Lower leg skin (tissue), 4 donors: ENCODE measurements at regions not wholly inside any gene's neighbourhood (a gene's known extent, or its start where the extent isn't known, plus 50 kb on each side); places are given as distances from the start of the nearest gene placed in this dataset.

Source experiments
- DNase-seq, 2 donors: peaks; one replicate each; pipeline ENCODE4 v3.0.0-alpha.2; 2019; ENCODE audit warnings: low spot score in 2 of 2
- H3K4me3 ChIP-seq: fragments of 200-600 bp; sonication (generic); 2 replicates; pipeline ENCODE4 v1.5.1; 2017; ENCODE audit warnings: mild to moderate bottlenecking, low read depth; ENCODE audit not compliant: poor library complexity, severe bottlenecking
- POLR2A ChIP-seq, 2 donors: fragments of 450-650 bp; IDR thresholded peaks; one replicate each; pipeline ENCODE4 v1.6.1; 2016 to 2017; ENCODE audit warnings: antibody characterized with exemption in 2 of 2, mild to moderate bottlenecking in 1 of 2, moderate library complexity in 1 of 2
- WGBS, 2 donors: methylation state at CpG; one replicate each; pipeline ENCODE4 v1.1.5; 2018; 5-methylcytosine and 5-hydroxymethylcytosine counted together
- intact Hi-C: fragments of 100-400 bp; cut with DNase I; formaldehyde crosslinking; loops from one replicate; pipeline ENCODE4 v1.15.0; 2023; ENCODE audit warnings: low total_unique reads
- TF ChIP-seq, protein P1 (sequence below), 3 donors: fragments of 450-650 bp; IDR thresholded peaks; one replicate each; pipeline ENCODE4 v1.5.1; 2016; ENCODE audit warnings: antibody characterized with exemption in 3 of 3, mild to moderate bottlenecking in 3 of 3, moderate library complexity in 2 of 3

GRCh38 chr12:82034769-82035168 lies 275.6 kb upstream of the PPFIA2 start:
- TF ChIP-seq POLR2A (IDR thresholded peaks at IDR 0.05) = no peak
- TF ChIP-seq, protein P1, sequence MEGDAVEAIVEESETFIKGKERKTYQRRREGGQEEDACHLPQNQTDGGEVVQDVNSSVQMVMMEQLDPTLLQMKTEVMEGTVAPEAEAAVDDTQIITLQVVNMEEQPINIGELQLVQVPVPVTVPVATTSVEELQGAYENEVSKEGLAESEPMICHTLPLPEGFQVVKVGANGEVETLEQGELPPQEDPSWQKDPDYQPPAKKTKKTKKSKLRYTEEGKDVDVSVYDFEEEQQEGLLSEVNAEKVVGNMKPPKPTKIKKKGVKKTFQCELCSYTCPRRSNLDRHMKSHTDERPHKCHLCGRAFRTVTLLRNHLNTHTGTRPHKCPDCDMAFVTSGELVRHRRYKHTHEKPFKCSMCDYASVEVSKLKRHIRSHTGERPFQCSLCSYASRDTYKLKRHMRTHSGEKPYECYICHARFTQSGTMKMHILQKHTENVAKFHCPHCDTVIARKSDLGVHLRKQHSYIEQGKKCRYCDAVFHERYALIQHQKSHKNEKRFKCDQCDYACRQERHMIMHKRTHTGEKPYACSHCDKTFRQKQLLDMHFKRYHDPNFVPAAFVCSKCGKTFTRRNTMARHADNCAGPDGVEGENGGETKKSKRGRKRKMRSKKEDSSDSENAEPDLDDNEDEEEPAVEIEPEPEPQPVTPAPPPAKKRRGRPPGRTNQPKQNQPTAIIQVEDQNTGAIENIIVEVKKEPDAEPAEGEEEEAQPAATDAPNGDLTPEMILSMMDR (IDR thresholded peaks at IDR 0.05) = no peak
- H3K4me3 ChIP-seq = no peak overlapping the region
- no peak for DNase-seq
- intact Hi-C loops = no loop called here

- H3K4me3 ChIP-seq = no peak overlapping the region
- no peak for DNase-seq
- WGBS, 2 donors = 68 to 76% methylated on average over 1 of the region's 1 CpG
- intact Hi-C loops = no loop called here
- no peak for TF ChIP-seq POLR2A (IDR thresholded peaks at IDR 0.05)
- TF ChIP-seq, protein P1 (IDR thresholded peaks at IDR 0.05) = no peak
Observed at GRCh38 chr12:82029936-82030335, 270.8 kb upstream of the PPFIA2 start.

GRCh38 chr12:82028772-82029171 lies 269.6 kb upstream of the PPFIA2 start:
- TF ChIP-seq POLR2A (IDR thresholded peaks at IDR 0.05) = no peak
- TF ChIP-seq, protein P1 (IDR thresholded peaks at IDR 0.05) = no peak
- 92 to 94% methylated on average over 1 of the region's 1 CpG for whole genome bisulfite sequencing, 2 donors
- intact Hi-C loops = no loop called here
- no peak for DNase-seq
- H3K4me3 ChIP-seq = no peak overlapping the region

DNA sequence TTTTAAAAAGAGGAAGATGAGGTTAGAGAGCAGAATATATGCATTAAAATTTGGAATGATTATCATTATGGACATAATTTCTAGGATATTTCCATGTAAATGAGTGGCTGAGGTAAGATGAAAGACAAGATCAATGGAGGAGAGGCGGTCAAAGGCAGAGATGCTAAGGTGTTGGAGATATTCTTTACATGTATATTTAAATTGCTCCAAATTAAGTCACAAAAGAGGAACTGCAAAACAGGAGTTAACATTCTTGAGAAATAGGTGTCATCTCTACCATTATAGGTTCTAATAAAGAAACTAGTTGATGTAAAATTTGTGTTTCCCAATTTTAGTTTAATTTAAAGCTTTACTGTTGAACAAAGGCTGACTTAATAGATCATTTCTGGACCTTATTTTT lies 268.5 kb upstream of the PPFIA2 start:
- WGBS, 2 donors = 89 to 91% methylated on average over 1 of the region's 1 CpG
- H3K4me3 ChIP-seq = no peak overlapping the region
- TF ChIP-seq, protein P1 (IDR thresholded peaks at IDR 0.05) = no peak
- TF ChIP-seq POLR2A (IDR thresholded peaks at IDR 0.05) = no peak
- no peak for DNase-seq
- intact Hi-C loops = no loop called here

GRCh38 chr12:82025462-82025861 lies 266.3 kb upstream of the PPFIA2 start:
- WGBS, 2 donors = 82 to 86% methylated on average over 7 of the region's 7 CpGs
- DNase-seq = no peak
- H3K4me3 ChIP-seq = no peak overlapping the region
- intact Hi-C loops = no loop called here
- TF ChIP-seq, protein P1 (IDR thresholded peaks at IDR 0.05) = no peak
- TF ChIP-seq POLR2A (IDR thresholded peaks at IDR 0.05) = no peak

GRCh38 chr12:82019533-82019932 lies 260.4 kb upstream of the PPFIA2 start:
- no peak for TF ChIP-seq POLR2A (IDR thresholded peaks at IDR 0.05)
- TF ChIP-seq, protein P1 (IDR thresholded peaks at IDR 0.05) = no peak
- intact Hi-C loops = no loop called here
- DNase-seq = no peak
- no peak overlapping the region for H3K4me3 ChIP-seq
